Mesothelial cell of epicardium (in vitro differentiated cells): ENCODE measurements at regions not wholly inside any gene's neighbourhood (a gene's known extent, or its start where the extent isn't known, plus 50 kb on each side); places are given as distances from the start of the nearest gene placed in this dataset.

Source experiments
- DNase-seq, 2 experiments: peaks; one replicate each; pipeline ENCODE4 v3.0.0; 2021; ENCODE audit warnings: low spot score in 2 of 2; ENCODE audit not compliant: unreplicated experiment in 2 of 2
- H3K27ac Mint-ChIP-seq: 2 replicates; pipeline ENCODE4 v1.8.0; 2021; ENCODE audit warnings: mixed read lengths
- H3K27me3 Mint-ChIP-seq: 2 replicates; pipeline ENCODE4 v1.8.0; 2021; ENCODE audit warnings: low read depth, mixed read lengths
- H3K36me3 Mint-ChIP-seq: 2 replicates; pipeline ENCODE4 v1.8.0; 2021; ENCODE audit warnings: mixed read lengths
- H3K4me1 Mint-ChIP-seq: 2 replicates; pipeline ENCODE4 v1.8.0; 2021; ENCODE audit warnings: mixed read lengths
- H3K4me3 Mint-ChIP-seq: 2 replicates; pipeline ENCODE4 v1.8.0; 2021; ENCODE audit warnings: mild to moderate bottlenecking, moderate library complexity, mixed read lengths
- H3K9me3 Mint-ChIP-seq: 2 replicates; pipeline ENCODE4 v1.8.0; 2021; ENCODE audit warnings: mixed read lengths
- CTCF ChIP-seq: fragments of 200-600 bp; sonication (generic); IDR thresholded peaks from one replicate; pipeline ENCODE4 v1.5.0; 2021; ENCODE audit warnings: antibody characterized with exemption; ENCODE audit not compliant: unreplicated experiment

GRCh38 chr2:139720056-139720455 lies 939.9 kb upstream of the NXPH2 start:
- no peak for DNase-seq
- H3K9me3 Mint-ChIP-seq: no peaks in the 10 kb centered on the region
- no peaks in the 10 kb centered on the region for H3K27me3 Mint-ChIP-seq
- H3K4me1 Mint-ChIP-seq: peaks cover 19% of the 10 kb centered on the region
- H3K4me3 Mint-ChIP-seq: no peak overlapping the region
- no peak for TF ChIP-seq CTCF
- H3K36me3 Mint-ChIP-seq: no peaks in the 10 kb centered on the region
- no peak overlapping the region for H3K27ac Mint-ChIP-seq

GRCh38 chr2:139704606-139705005 lies 924.4 kb upstream of the NXPH2 start:
- DNase-seq: no peak
- H3K9me3 Mint-ChIP-seq: no peaks in the 10 kb centered on the region
- H3K4me3 Mint-ChIP-seq: no peak overlapping the region
- no peaks in the 10 kb centered on the region for H3K27me3 Mint-ChIP-seq
- H3K4me1 Mint-ChIP-seq: no peaks in the 10 kb centered on the region
- H3K27ac Mint-ChIP-seq: no peak overlapping the region
- TF ChIP-seq CTCF: no peak
- H3K36me3 Mint-ChIP-seq: no peaks in the 10 kb centered on the region

GRCh38 chr2:139694327-139694726 lies 914.1 kb upstream of the NXPH2 start:
- Mint-ChIP-seq H3K36me3 (no peaks in the 10 kb centered on the region), H3K4me3 (no peak overlapping the region), H3K27me3 (no peaks in the 10 kb centered on the region), H3K4me1 (no peaks in the 10 kb centered on the region), H3K9me3 (no peaks in the 10 kb centered on the region), H3K27ac (no peak overlapping the region)
- no peak for TF ChIP-seq CTCF
- no peak for DNase-seq

GRCh38 chr2:139686205-139686604 lies 906.0 kb upstream of the NXPH2 start:
- H3K27ac Mint-ChIP-seq: no peak overlapping the region
- no peak for TF ChIP-seq CTCF
- no peak overlapping the region for H3K4me3 Mint-ChIP-seq
- H3K27me3 Mint-ChIP-seq: no peaks in the 10 kb centered on the region
- H3K36me3 Mint-ChIP-seq: no peaks in the 10 kb centered on the region
- no peak for DNase-seq
- peaks cover 3% of the 10 kb centered on the region for H3K4me1 Mint-ChIP-seq
- H3K9me3 Mint-ChIP-seq: peaks cover 11% of the 10 kb centered on the region

- Mint-ChIP-seq H3K27ac (no peak overlapping the region), H3K27me3 (no peaks in the 10 kb centered on the region), H3K36me3 (no peaks in the 10 kb centered on the region), H3K4me1 (peaks cover 3% of the 10 kb centered on the region), H3K9me3 (peaks cover 11% of the 10 kb centered on the region), H3K4me3 (no peak overlapping the region)
- TF ChIP-seq CTCF: no peak
- DNase-seq: no peak
Measured at GRCh38 chr2:139685090-139685983, 905.1 kb upstream of the NXPH2 start.
